GM12874 (cell line): ENCODE measurements at regions not wholly inside any gene's neighbourhood (a gene's known extent, or its start where the extent isn't known, plus 50 kb on each side); places are given as distances from the start of the nearest gene placed in this dataset.

Experiments used
- CTCF ChIP-seq: IDR thresholded peaks from 2 replicates; pipeline ENCODE4 v1.5.1; 2011; ENCODE audit warnings: low read depth, mild to moderate bottlenecking, control low read depth, low read length, moderate library complexity; ENCODE audit not compliant: insufficient read depth

- no peak for TF ChIP-seq CTCF
These were observed 205.6 kb upstream of the PRSS58 start for GRCh38 chr7:142463401-142463850.

- no peak for TF ChIP-seq CTCF
These were observed 203.6 kb upstream of the PRSS58 start for GRCh38 chr7:142461437-142461836.

GRCh38 chr7:142460402-142461117 is 202.7 kb upstream of the PRSS58 start:
- TF ChIP-seq CTCF: no peak

GRCh38 chr7:142459551-142459963 is 201.7 kb upstream of the PRSS58 start:
- peak; percentile 70 for TF ChIP-seq CTCF

GRCh38 chr7:142457146-142457703 is 199.4 kb upstream of the PRSS58 start:
- TF ChIP-seq CTCF: no peak

- TF ChIP-seq CTCF: no peak
These were observed 197.5 kb upstream of the PRSS58 start for GRCh38 chr7:142455392-142455791.

- no peak for TF ChIP-seq CTCF
These were observed 197.0 kb upstream of the PRSS58 start for GRCh38 chr7:142454862-142455261.
